OCI-LY1 (cell line): ENCODE measurements at regions not wholly inside any gene's neighbourhood (a gene's known extent, or its start where the extent isn't known, plus 50 kb on each side); places are given as distances from the start of the nearest gene placed in this dataset.

Experiments used
- H2AFZ ChIP-seq: fragments of 200-600 bp; sonication (generic), shearing (Covaris generic); 2 replicates; pipeline ENCODE4 v1.6.0; 2014; ENCODE audit warnings: antibody characterized with exemption, mild to moderate bottlenecking, low read length
- H3F3A ChIP-seq: fragments of 200-600 bp; sonication (generic), shearing (Covaris generic); 2 replicates; pipeline ENCODE4 v1.6.0; 2014; ENCODE audit warnings: mild to moderate bottlenecking, antibody characterized with exemption, low read length, moderate library complexity; ENCODE audit not compliant: insufficient read depth
- H3K27ac ChIP-seq: fragments of 200-600 bp; sonication (generic); 2 replicates; pipeline ENCODE4 v1.5.1; 2014; ENCODE audit warnings: low read length, mixed run types, mild to moderate bottlenecking, low read depth; ENCODE audit not compliant: poor library complexity, severe bottlenecking
- H3K27me3 ChIP-seq: fragments of 200-600 bp; sonication (generic); 2 replicates; pipeline ENCODE4 v1.6.0; 2014; ENCODE audit warnings: antibody characterized with exemption, mild to moderate bottlenecking, low read length, moderate library complexity; ENCODE audit not compliant: insufficient read depth
- H3K36me3 ChIP-seq: fragments of 200-600 bp; sonication (generic); 2 replicates; pipeline ENCODE4 v1.6.1; 2014; ENCODE audit warnings: mild to moderate bottlenecking, antibody characterized with exemption, low read length, moderate library complexity, mixed read lengths; ENCODE audit not compliant: insufficient read depth
- H3K4me1 ChIP-seq: fragments of 200-600 bp; sonication (generic); 2 replicates; pipeline ENCODE4 v1.5.1; 2014; ENCODE audit warnings: mild to moderate bottlenecking, low read length, moderate library complexity; ENCODE audit not compliant: insufficient read depth, severe bottlenecking
- H3K4me2 ChIP-seq: fragments of 200-600 bp; sonication (generic), shearing (Covaris generic); 2 replicates; pipeline ENCODE4 v1.6.1; 2014; ENCODE audit warnings: low read length
- H3K4me3 ChIP-seq: fragments of 200-600 bp; sonication (generic); 2 replicates; pipeline ENCODE4 v1.5.1; 2014; ENCODE audit warnings: low read length, low read depth, mild to moderate bottlenecking, mixed read lengths; ENCODE audit not compliant: poor library complexity, severe bottlenecking
- H3K79me2 ChIP-seq: fragments of 200-600 bp; shearing (Covaris generic); 2 replicates; pipeline ENCODE4 v1.6.1; 2016; ENCODE audit warnings: mixed run types, low read length, mixed read lengths; ENCODE audit not compliant: insufficient read depth
- H3K9ac ChIP-seq: fragments of 200-600 bp; sonication (generic), shearing (Covaris generic); 2 replicates; pipeline ENCODE4 v1.6.1; 2014; ENCODE audit warnings: mild to moderate bottlenecking, low read length, mixed read lengths
- H3K9me2 ChIP-seq: fragments of 200-600 bp; sonication (generic), shearing (Covaris generic); 2 replicates; pipeline ENCODE4 v1.6.1; 2014; ENCODE audit warnings: low read depth, mild to moderate bottlenecking, low read length, mixed read lengths
- H3K9me3 ChIP-seq: fragments of 200-600 bp; shearing (Covaris generic); 2 replicates; pipeline ENCODE4 v1.6.1; 2014; ENCODE audit warnings: low read length, mixed read lengths
- H4K20me1 ChIP-seq: fragments of 200-600 bp; sonication (generic), shearing (Covaris generic); 2 replicates; pipeline ENCODE4 v1.6.0; 2016; ENCODE audit warnings: mild to moderate bottlenecking, low read length; ENCODE audit not compliant: insufficient read depth
- EZH2 ChIP-seq: fragments of 200-600 bp; sonication (generic), shearing (Covaris generic); IDR thresholded peaks from 2 replicates; pipeline ENCODE4 v1.8.0; 2017; ENCODE audit warnings: borderline replicate concordance, mixed run types, mild to moderate bottlenecking, antibody characterized with exemption, low read length, moderate library complexity, mixed read lengths
- TF ChIP-seq, protein P1 (sequence below): fragments of 200-600 bp; sonication (generic), shearing (Covaris generic); IDR thresholded peaks from 2 replicates; pipeline ENCODE4 v1.5.1; 2017; ENCODE audit warnings: mild to moderate bottlenecking, antibody characterized with exemption, low read length, moderate library complexity, mixed read lengths

DNA sequence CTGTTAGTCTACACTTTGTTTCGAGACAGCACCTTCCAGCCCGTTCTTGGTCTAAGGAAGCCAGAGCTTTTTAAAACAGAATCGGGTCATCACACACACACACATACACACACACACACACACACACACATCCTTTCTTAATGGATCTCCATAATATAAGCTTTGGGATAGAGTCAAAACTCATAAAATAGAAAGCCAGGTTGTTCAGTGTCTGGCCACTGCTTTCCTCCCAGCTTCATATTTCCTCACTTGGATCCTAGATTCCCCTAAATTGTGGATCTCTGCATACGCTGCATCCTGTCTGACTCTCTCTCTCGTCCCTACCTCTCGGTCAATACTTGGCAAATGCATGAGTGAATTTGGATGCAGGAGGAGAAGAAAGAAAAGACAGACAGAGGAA, 120.5 kb upstream of the SLC14A2 start:
- no peak for TF ChIP-seq EZH2
- TF ChIP-seq, protein P1, sequence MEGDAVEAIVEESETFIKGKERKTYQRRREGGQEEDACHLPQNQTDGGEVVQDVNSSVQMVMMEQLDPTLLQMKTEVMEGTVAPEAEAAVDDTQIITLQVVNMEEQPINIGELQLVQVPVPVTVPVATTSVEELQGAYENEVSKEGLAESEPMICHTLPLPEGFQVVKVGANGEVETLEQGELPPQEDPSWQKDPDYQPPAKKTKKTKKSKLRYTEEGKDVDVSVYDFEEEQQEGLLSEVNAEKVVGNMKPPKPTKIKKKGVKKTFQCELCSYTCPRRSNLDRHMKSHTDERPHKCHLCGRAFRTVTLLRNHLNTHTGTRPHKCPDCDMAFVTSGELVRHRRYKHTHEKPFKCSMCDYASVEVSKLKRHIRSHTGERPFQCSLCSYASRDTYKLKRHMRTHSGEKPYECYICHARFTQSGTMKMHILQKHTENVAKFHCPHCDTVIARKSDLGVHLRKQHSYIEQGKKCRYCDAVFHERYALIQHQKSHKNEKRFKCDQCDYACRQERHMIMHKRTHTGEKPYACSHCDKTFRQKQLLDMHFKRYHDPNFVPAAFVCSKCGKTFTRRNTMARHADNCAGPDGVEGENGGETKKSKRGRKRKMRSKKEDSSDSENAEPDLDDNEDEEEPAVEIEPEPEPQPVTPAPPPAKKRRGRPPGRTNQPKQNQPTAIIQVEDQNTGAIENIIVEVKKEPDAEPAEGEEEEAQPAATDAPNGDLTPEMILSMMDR = no peak

GRCh38 chr18:45496741-45497140, 118.5 kb upstream of the SLC14A2 start:
- no peak overlapping the region for H3K9ac ChIP-seq
- H3K4me1 ChIP-seq = no peaks in the 10 kb centered on the region
- H3K4me3 ChIP-seq = no peak overlapping the region
- H3K36me3 ChIP-seq = no peaks in the 10 kb centered on the region
- H3K4me2 ChIP-seq = no peak overlapping the region
- H3K9me3 ChIP-seq = no peaks in the 10 kb centered on the region
- no peak overlapping the region for H2AFZ ChIP-seq
- H4K20me1 ChIP-seq = no peaks in the 10 kb centered on the region
- TF ChIP-seq, protein P1 = no peak
- TF ChIP-seq EZH2 = no peak
- H3F3A ChIP-seq = no peaks in the 10 kb centered on the region
- no peak overlapping the region for H3K27ac ChIP-seq
- no peaks in the 10 kb centered on the region for H3K27me3 ChIP-seq
- H3K9me2 ChIP-seq = no peaks in the 10 kb centered on the region
- H3K79me2 ChIP-seq = no peaks in the 10 kb centered on the region

More for the DNA sequence above, 120.5 kb upstream of the SLC14A2 start:
- Histone ChIP-seq H3K9me2 (no peaks in the 10 kb centered on the region), H4K20me1 (no peaks in the 10 kb centered on the region), H2AFZ (no peak overlapping the region), H3K4me1 (no peaks in the 10 kb centered on the region), H3K9ac (no peak overlapping the region), H3K36me3 (no peaks in the 10 kb centered on the region), H3K4me2 (no peak overlapping the region), H3K27me3 (no peaks in the 10 kb centered on the region), H3K9me3 (no peaks in the 10 kb centered on the region), H3K4me3 (no peak overlapping the region), H3F3A (no peaks in the 10 kb centered on the region), H3K27ac (no peak overlapping the region), H3K79me2 (no peaks in the 10 kb centered on the region)

DNA sequence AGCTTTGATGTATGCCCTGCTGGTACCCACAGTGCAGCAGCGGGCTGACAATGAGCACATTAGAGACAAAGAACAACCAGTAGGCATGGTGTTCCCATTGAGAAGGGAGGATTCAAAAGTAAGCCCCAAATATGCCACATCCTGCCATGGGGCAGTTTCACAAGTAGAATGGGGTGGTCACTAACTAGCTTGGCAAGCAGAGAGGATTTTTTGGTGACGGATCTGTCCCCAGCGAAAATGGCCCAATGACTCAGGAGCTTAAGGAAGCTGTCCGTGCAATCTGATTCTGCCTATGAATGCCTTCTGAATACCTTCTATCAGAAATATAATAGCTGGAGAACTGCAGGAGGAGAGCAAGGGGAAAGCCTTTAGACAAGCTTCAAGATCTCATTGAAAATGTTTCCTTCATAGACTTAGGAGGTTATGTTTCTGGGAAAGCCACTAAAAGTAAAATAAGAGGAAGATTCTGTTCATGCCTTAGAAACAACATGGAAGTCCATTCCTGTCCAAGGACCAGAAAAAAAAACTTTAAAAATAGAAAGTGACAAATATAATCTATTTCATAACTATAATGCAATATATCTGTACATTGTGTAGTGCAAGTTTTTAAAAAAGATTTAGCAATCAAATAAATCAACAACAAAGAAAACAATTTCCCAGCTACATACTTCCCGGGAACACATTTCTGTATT, 117.5 kb upstream of the SLC14A2 start:
- no peaks in the 10 kb centered on the region for H3K27me3 ChIP-seq
- H3F3A ChIP-seq = no peaks in the 10 kb centered on the region
- no peaks in the 10 kb centered on the region for H3K4me1 ChIP-seq
- H3K4me2 ChIP-seq = no peak overlapping the region
- no peak overlapping the region for H2AFZ ChIP-seq
- TF ChIP-seq, protein P1 = no peak
- TF ChIP-seq EZH2 = no peak
- H3K9me3 ChIP-seq = no peaks in the 10 kb centered on the region
- H3K79me2 ChIP-seq = no peaks in the 10 kb centered on the region
- no peak overlapping the region for H3K4me3 ChIP-seq
- H4K20me1 ChIP-seq = no peaks in the 10 kb centered on the region
- H3K36me3 ChIP-seq = no peaks in the 10 kb centered on the region
- H3K9me2 ChIP-seq = no peaks in the 10 kb centered on the region
- H3K9ac ChIP-seq = no peak overlapping the region
- no peak overlapping the region for H3K27ac ChIP-seq
